ENCODE measurements at regions not wholly inside any gene's neighbourhood (a gene's known extent, or its start where the extent isn't known, plus 50 kb on each side); places are given as distances from the start of the nearest gene placed in this dataset.

GRCh38 chr5:128681096-128681495 is 143.1 kb upstream of the FBN2 start (continued):
- TF ChIP-seq CSRNP2 (CRISPR knock-in tag; conservative IDR thresholded peaks at IDR 0.05; ENCODE audit: low read depth): no peak
- TF ChIP-seq ZNF704 (CRISPR knock-in tag; IDR thresholded peaks at IDR 0.05; ENCODE audit: borderline replicate concordance): no peak
- no peak for TF ChIP-seq ZBTB7B (CRISPR knock-in tag; IDR thresholded peaks at IDR 0.05)
- TF ChIP-seq ZNF577 (CRISPR knock-in tag; IDR thresholded peaks at IDR 0.05; ENCODE audit: borderline replicate concordance, low read depth): no peak
- no peak for TF ChIP-seq ZBTB2 (CRISPR knock-in tag; IDR thresholded peaks at IDR 0.05; ENCODE audit: low read depth)
- no peak for TF ChIP-seq ADNP (CRISPR knock-in tag; IDR thresholded peaks at IDR 0.05)

GRCh38 chr5:128681764-128682592 is 143.9 kb upstream of the FBN2 start:
- Histone ChIP-seq H3K9ac (ENCODE audit: insufficient read depth, low read depth, low read length) (no peak overlapping the region), H3K36me3 (replicated peaks in 1 of 2; ENCODE audit: control insufficient read depth in 1 of 2, insufficient read depth in 2 of 2, low read length in 2 of 2) (no peaks in the 10 kb centered on the region), H3K9me3 (ENCODE audit: low read length) (no peaks in the 10 kb centered on the region), H4K20me1 (ENCODE audit: insufficient read depth, low read length) (no peaks in the 10 kb centered on the region), H3K27ac (ENCODE audit: extremely low read length, insufficient read depth, low read length) (no peak overlapping the region), H3K4me1 (ENCODE audit: insufficient read depth, low read length) (no peaks in the 10 kb centered on the region), H3K4me3 (replicated peaks in 1 of 3; ENCODE audit: insufficient read depth in 1 of 3, low read depth in 2 of 3, low read length in 3 of 3) (no peak overlapping the region), H2AFZ (ENCODE audit: low read length) (no peak overlapping the region), H3K79me2 (ENCODE audit: insufficient read depth, low read length) (no peaks in the 10 kb centered on the region), H3K4me2 (ENCODE audit: low read depth, low read length) (no peak overlapping the region), H3K27me3 (ENCODE audit: control insufficient read depth in 1 of 2, insufficient read depth in 2 of 2, low read length in 2 of 2) (no peaks in the 10 kb centered on the region)
- ChIA-PET CTCF (ENCODE audit: low intra/inter-chr PET ratio, low total read pairs) (no interaction called here), POLR2A (no interaction called here)
- ATAC-seq: no peak
- no TSS peak for BruUV-seq (replicated peaks)
- intact Hi-C loops (cut with micrococcal nuclease; ENCODE audit: unreplicated experiment) (no loop called here), in situ Hi-C loops (cut with HindIII; ENCODE audit: extremely low pct_ligation_motif_present, low pct_unique_long_range_greater_than_20kb) (no loop called here)
- FAIRE-seq: no peak
- WGBS (ENCODE audit: low lambda C conversion rate): 0% methylated on average over 7 of the region's 7 CpGs
- no peak for DNase-seq (ENCODE audit: low spot score)
- no peak for TF ChIP-seq CENPT (CRISPR knock-in tag; IDR thresholded peaks at IDR 0.05; ENCODE audit: low read depth)
- TF ChIP-seq ZNF580 (CRISPR knock-in tag; IDR thresholded peaks at IDR 0.05; ENCODE audit: borderline replicate concordance, low read depth): no peak
- no peak for TF ChIP-seq ERF (CRISPR knock-in tag; IDR thresholded peaks at IDR 0.05)
- TF ChIP-seq ZNF276 (CRISPR knock-in tag; IDR thresholded peaks at IDR 0.05; ENCODE audit: low read depth): no peak
- no peak for TF ChIP-seq SP2 (CRISPR knock-in tag; IDR thresholded peaks at IDR 0.05)
- TF ChIP-seq ZHX1 (CRISPR knock-in tag; IDR thresholded peaks at IDR 0.05; ENCODE audit: low read depth): no peak

Data from HepG2 (cell line).